Fibroblast of pulmonary artery (primary cell): ENCODE measurements at regions not wholly inside any gene's neighbourhood (a gene's known extent, or its start where the extent isn't known, plus 50 kb on each side); places are given as distances from the start of the nearest gene placed in this dataset.
"Not testable (repeated sequence)": the region's sequence is repeated elsewhere in the genome, so short reads cannot be mapped to it uniquely, and the experiment has no call there.

Source experiments
- DNase-seq: peaks from one replicate; pipeline ENCODE4 v3.0.0-alpha.2; 2010; ENCODE audit warnings: low read depth
- H3K4me3 ChIP-seq: replicated peaks from 2 replicates; pipeline ENCODE4 v1.5.1; 2011; ENCODE audit warnings: low read depth, mild to moderate bottlenecking, control low read depth, low read length, moderate library complexity
- CTCF ChIP-seq: IDR thresholded peaks from 2 replicates; pipeline ENCODE4 v1.5.1; 2011; ENCODE audit warnings: mild to moderate bottlenecking, control low read depth, low read length, inconsistent platforms; ENCODE audit errors: missing control alignments

- H3K4me3 ChIP-seq = no peak overlapping the region
- TF ChIP-seq CTCF = no peak
- no peak for DNase-seq
Observed at GRCh38 chr3:191727338-191727737, 266.4 kb downstream of the PYDC2 start.

GRCh38 chr3:191728186-191728585 lies 267.2 kb downstream of the PYDC2 start:
- no peak for TF ChIP-seq CTCF
- DNase-seq = no peak
- no peak overlapping the region for H3K4me3 ChIP-seq

- no peak for TF ChIP-seq CTCF
- no peak for DNase-seq
Observed at GRCh38 chr3:191737742-191738141, 276.8 kb downstream of the PYDC2 start.

DNA sequence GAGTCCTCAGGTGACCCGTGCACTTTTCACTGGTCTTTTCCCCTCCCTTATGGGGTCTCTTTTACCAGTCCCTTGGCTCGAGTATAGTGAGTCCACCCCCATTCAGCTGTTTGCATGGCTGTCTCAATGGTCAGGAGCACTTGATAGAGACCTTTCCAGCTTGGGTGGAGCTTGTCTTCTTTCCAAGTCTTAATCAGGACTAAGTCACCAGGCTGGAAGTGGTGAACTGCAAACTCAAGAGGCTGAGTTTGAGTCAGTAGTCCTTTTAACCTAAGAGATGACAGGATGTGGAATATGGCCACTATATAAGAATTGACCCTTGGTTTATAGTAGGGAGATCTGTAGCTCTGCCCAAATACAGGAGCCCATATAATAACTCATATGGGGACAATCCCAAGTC lies 279.7 kb downstream of the PYDC2 start:
- no peak for DNase-seq
- H3K4me3 ChIP-seq = no peak overlapping the region
- no peak for TF ChIP-seq CTCF

More at GRCh38 chr3:191737742-191738141, 276.8 kb downstream of the PYDC2 start:
- H3K4me3 ChIP-seq = no peak overlapping the region

- DNase-seq, H3K4me3 ChIP-seq: not testable (repeated sequence)
Observed at GRCh38 chr3:191741847-191742350, 280.9 kb downstream of the PYDC2 start.

DNA sequence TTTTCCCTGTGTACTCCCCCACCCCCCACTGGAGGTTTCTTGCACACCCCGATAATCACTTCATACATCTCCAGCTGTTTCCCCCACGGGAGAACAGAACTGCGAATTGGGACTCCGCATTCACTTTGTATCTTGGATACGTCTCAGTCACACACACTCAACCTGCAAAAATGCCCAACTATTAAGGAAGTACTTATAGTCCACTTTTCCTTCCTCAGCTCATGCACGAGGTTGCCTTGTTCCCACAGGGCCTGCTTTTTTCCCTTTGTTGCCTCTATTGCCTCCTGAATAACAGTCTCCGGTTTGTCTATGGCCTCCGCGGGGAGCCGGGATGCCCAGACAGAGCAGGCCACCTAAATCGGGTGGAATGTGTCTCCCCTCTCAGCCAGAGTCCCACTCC lies 282.3 kb downstream of the PYDC2 start:
- H3K4me3 ChIP-seq = no peak overlapping the region
- no peak for TF ChIP-seq CTCF
- no peak for DNase-seq

DNA sequence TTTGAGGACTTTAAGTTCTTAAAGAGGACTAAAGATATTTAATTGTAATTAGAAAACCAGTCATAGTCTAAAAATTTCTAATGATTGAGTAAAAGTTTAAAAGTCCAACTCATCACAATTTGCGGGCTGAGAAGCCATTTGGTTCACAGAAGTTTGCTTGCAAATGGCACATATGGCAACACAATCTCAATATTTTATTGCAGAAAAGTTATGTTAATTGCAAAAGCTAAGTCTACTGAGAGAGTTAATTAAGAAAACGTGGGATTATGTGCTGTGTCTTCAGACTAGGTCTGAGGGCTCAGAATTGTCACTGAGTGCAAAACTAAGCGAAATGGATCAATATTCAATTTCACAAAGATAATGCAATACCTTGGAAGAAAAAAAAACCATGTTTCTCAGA lies 289.7 kb downstream of the PYDC2 start:
- TF ChIP-seq CTCF = no peak
- H3K4me3 ChIP-seq = no peak overlapping the region
- DNase-seq = no peak
